Mononuclear cell (primary cell): ENCODE measurements at regions not wholly inside any gene's neighbourhood (a gene's known extent, or its start where the extent isn't known, plus 50 kb on each side); places are given as distances from the start of the nearest gene placed in this dataset.
"Not testable (repeated sequence)": the region's sequence is repeated elsewhere in the genome, so short reads cannot be mapped to it uniquely, and the experiment has no call there.

Source experiments
- H3K27me3 ChIP-seq: 2 replicates; pipeline ENCODE4 v1.6.0; 2011; ENCODE audit warnings: low read length, control low read depth; ENCODE audit not compliant: insufficient read depth
- H3K4me1 ChIP-seq: 2 replicates; pipeline ENCODE4 v1.5.1; 2011; ENCODE audit warnings: mild to moderate bottlenecking, low read length, control low read depth; ENCODE audit not compliant: insufficient read depth
- H3K4me3 ChIP-seq: 2 replicates; pipeline ENCODE4 v1.5.1; 2011; ENCODE audit warnings: mild to moderate bottlenecking, low read length, moderate library complexity
- H3K9me3 ChIP-seq: 2 replicates; pipeline ENCODE4 v1.5.1; 2011; ENCODE audit warnings: low read depth, mild to moderate bottlenecking, control low read depth, low read length

DNA sequence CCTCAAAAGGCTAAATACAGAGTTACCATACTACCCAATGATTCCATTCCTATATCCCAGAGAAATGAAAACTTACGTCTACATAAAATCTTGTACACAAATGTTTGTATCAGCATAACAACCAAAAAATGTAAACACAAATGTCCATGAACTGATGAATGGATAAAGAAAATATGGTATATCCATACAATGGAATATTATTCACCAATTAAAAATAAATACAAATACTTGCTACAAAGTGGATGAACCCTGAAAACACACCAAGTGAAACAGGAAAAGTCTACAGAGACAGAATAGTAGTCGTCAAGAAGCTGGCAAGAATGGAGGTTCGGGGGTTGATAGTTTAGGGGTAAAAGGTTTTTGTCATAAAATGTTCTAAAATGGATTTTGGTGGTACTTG, 54.0 kb upstream of the ANKRD28 start:
- H3K4me3 ChIP-seq = no peak overlapping the region

DNA sequence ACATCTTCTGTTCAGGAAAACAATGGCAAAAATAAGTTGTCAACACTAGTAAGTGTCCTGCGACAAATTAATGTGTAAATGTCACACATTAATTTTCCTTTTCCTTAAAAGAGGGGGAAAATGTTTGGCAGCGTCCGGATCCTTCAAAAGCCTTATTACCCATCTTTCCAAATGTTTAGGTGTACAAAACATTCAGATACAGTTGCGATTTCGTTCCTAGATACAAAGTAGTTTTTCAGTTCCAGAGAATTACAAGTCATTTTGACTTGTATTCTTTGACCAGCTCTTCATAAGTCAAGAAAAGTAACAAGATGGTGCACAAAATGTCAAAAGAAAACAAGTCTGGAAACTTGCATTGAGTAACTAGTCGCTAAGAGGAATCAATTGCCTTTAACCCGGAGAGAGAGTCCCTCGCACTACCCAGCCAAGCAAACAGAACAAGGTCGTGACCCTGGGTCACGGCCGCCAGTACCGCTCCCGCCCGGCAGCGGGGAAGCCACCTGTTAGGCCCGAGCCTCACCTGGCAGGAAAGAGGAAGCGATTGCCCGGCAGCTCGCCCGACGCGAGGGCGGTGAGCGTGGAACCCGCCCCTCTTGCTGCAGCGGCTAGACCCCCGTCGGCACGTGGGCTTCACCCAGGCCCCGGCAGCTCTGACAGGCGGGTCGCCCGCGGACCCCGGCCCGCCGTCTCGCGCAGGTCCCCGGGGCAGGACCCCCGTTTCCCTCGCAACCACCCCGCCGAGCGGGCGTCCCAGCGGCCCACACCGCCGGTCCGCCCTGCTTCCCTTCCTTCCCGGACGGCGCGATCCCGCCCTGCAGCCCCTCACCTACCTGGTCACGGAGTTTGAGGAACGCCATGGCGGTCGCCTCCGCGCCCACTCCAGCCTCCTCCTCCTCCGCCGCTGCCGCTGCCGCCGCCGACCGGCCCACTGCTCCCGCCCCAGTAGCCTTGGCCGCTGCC, 61.0 kb upstream of the ANKRD28 start:
- Histone ChIP-seq H3K27me3 (no peaks in the 10 kb centered on the region), H3K4me3 (peak overlapping the region; percentile 66), H3K9me3 (no peaks in the 10 kb centered on the region), H3K4me1 (peaks cover 15% of the 10 kb centered on the region)

More for the DNA sequence above, 54.0 kb upstream of the ANKRD28 start:
- Histone ChIP-seq H3K4me1 (no peaks in the 10 kb centered on the region), H3K27me3 (no peaks in the 10 kb centered on the region), H3K9me3 (no peaks in the 10 kb centered on the region)

GRCh38 chr3:15859507-15860013, 61.8 kb upstream of the ANKRD28 start:
- peak overlapping the region; percentile 66 for H3K4me3 ChIP-seq
- no peaks in the 10 kb centered on the region for H3K27me3 ChIP-seq

DNA sequence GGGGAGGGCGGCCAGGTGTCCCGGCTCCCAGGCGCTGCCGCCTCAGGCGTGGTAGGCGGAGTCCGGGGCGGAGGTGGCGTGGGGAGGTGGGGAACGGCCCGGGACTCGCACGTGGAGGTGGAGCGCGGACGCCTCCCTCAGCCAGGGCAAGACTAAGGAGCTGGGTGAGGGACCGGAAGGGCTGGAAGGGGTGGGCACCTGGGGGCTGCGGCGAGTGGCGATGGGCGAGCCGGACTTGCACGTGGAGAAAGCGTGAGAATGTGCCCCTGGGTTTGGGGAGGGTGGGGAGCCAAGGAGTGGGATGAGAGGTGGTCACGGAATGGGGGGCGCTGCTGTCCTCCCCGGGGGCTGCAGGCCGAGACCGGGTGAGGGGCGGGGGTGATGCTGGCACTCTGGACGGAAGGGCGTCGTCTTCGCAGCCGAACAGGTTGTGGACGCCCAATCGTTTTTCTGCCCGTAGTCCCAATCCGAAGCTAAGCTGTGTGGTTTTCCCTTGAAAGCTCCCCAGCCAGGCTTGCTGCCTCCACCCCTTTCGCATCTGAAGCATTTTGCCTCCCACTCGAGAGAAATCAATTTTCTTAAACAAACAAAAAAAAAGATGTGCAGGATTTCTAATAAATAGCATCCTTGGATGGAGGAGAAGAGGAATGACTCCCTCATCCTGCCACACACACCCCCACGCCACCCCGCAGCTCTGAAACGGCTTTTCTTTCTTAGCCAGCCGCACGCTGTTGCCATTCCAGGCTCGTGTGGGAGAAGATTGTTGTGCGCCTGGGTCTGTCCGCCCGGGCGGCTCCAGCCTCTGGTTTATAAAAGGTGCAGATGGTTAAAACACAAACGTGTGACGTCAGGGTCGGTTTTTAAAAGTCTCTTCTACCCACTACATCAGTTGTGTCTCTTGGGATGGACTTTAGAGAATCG, 62.5 kb upstream of the ANKRD28 start:
- Histone ChIP-seq H3K4me3 (peak overlapping the region; percentile 66), H3K9me3 (no peaks in the 10 kb centered on the region), H3K27me3 (no peaks in the 10 kb centered on the region), H3K4me1 (peaks cover 15% of the 10 kb centered on the region)

More at GRCh38 chr3:15859507-15860013, 61.8 kb upstream of the ANKRD28 start:
- Histone ChIP-seq H3K9me3 (no peaks in the 10 kb centered on the region), H3K4me1 (peaks cover 15% of the 10 kb centered on the region)

- Histone ChIP-seq H3K4me3 (no peak overlapping the region), H3K27me3 (no peaks in the 10 kb centered on the region), H3K4me1 (peaks cover 15% of the 10 kb centered on the region), H3K9me3 (no peaks in the 10 kb centered on the region)
Measured at GRCh38 chr3:15861163-15861562, 63.4 kb upstream of the ANKRD28 start.

DNA sequence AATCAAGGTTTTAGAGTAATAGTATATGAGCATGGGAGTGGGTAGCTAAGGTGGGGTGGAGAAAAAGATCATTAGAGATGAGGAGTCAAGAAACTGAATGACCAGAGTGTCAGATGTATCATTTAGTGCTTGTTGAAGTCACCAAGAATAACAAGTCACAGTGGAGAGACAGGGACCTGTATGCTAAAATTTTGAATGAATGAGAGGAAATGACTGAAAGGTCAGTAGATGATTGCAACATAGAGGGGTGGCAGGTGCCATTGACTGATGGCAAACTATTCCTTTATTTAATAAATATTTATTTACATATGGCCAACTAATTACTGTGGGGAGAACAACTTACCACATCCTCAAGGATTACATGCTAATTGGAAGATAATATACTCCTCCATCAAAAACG, 75.0 kb upstream of the ANKRD28 start:
- H3K4me3 ChIP-seq = no peak overlapping the region
- no peaks in the 10 kb centered on the region for H3K27me3 ChIP-seq
- H3K9me3 ChIP-seq = no peaks in the 10 kb centered on the region
- no peaks in the 10 kb centered on the region for H3K4me1 ChIP-seq

GRCh38 chr3:15873415-15873814, 75.6 kb upstream of the ANKRD28 start:
- no peaks in the 10 kb centered on the region for H3K4me1 ChIP-seq
- no peaks in the 10 kb centered on the region for H3K9me3 ChIP-seq
- no peaks in the 10 kb centered on the region for H3K27me3 ChIP-seq
- no peak overlapping the region for H3K4me3 ChIP-seq

DNA sequence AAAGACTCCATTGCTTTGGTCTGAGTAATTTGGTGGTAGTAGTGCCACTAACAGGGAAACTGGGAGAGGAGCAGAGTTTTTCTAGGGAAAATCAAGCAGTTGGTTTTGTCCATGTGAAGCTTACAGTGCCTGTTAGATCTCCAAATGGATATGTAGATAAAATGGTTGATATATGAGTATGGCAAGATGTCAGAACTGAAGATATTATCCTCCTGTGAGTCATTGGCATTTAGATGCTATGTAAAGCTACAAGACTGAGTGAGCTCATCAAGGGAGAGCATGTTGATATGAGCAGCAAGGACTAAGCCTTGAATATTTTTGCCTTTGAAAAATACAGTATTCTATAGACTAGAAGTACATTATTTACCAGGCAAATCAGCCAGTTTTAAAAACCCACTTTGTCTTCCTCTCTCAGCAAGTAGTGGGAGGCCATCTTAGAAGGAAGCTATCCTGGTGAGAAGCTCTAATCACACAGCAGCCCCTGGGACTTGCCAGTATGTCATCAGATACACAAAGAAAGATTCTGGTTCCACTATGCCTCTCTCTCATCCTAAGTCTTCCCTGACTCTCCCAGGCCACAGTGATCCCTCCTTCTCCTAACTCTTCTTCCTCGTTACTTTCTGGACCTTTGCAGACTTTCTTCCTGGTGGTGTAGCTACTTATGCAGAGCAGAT, 77.4 kb upstream of the ANKRD28 start:
- H3K9me3 ChIP-seq = no peaks in the 10 kb centered on the region
- no peaks in the 10 kb centered on the region for H3K27me3 ChIP-seq
- H3K4me3 ChIP-seq = no peak overlapping the region

GRCh38 chr3:15876669-15877068, 78.9 kb upstream of the ANKRD28 start:
- Histone ChIP-seq H3K4me1 (no peaks in the 10 kb centered on the region), H3K9me3 (no peaks in the 10 kb centered on the region), H3K27me3 (no peaks in the 10 kb centered on the region), H3K4me3 (no peak overlapping the region)

More for the DNA sequence above, 77.4 kb upstream of the ANKRD28 start:
- no peaks in the 10 kb centered on the region for H3K4me1 ChIP-seq

DNA sequence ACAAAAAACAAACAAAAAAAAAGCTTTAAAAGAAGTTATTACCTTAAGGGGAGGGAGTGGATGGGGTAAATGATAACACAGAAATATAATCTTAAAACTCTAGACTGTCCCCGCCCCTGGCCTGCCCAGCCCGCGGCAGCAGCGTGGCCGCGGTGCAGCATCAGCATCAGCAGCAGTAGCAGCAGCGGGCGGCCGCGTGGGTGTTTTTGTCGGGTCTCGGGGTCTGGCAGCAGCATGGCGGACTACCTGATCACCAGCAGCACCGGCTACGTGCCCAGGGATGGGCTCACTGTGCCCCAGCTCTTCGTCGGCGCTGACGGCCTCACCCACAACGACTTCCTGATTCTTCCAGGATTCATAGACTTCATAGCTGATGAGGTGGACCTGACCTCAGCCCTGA, 80.0 kb upstream of the ANKRD28 start:
- Histone ChIP-seq H3K4me3 (no peak overlapping the region), H3K4me1 (no peaks in the 10 kb centered on the region), H3K9me3 (no peaks in the 10 kb centered on the region), H3K27me3 (no peaks in the 10 kb centered on the region)

DNA sequence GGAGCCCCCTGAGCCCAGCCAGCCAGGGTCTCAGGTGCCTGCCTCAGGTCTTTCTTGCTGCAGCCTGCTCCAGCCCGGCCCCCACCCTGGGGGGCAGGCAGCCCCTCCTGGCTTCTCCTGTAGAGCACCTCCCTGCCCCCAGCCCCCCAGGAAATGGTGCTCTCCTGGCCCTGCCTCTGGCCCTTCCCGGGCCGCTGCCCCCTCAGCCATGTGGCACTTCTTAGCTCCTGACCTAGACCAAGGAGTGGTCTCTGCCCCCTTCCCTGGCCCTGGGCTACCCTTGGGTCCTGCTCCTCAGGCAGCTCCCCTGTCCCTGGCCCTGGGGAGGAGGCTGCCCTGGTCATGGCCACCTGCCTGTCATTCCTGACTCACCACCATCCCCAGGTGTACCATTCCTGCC, 82.0 kb upstream of the ANKRD28 start:
- H3K27me3 ChIP-seq, H3K9me3 ChIP-seq, H3K4me3 ChIP-seq, H3K4me1 ChIP-seq: not testable (repeated sequence)

- Histone ChIP-seq H3K27me3 (no peaks in the 10 kb centered on the region), H3K9me3 (no peaks in the 10 kb centered on the region), H3K4me3 (no peak overlapping the region), H3K4me1 (no peaks in the 10 kb centered on the region)
Measured at GRCh38 chr3:15882577-15882976, 84.8 kb upstream of the ANKRD28 start.

DNA sequence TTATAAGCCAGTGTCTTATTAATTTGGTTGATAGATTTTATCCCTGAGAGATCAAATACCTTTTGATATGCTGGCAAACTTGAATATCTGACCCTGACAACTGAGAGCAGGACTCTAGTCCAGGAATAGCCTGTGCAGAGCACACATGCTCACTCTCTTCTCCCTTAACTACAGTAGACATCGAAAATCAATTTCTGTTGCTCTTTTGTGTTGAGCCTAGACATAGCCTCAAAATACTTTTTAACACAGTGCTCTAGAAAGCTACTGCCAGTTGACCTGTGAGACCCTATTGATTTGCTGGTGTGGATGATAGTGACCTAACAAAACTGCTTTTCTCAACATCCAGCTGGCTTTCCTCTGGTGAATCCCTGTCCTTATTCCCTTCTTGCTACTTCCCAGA, 86.4 kb upstream of the ANKRD28 start:
- no peaks in the 10 kb centered on the region for H3K27me3 ChIP-seq
- H3K4me1 ChIP-seq = no peaks in the 10 kb centered on the region
- no peaks in the 10 kb centered on the region for H3K9me3 ChIP-seq
- no peak overlapping the region for H3K4me3 ChIP-seq

- Histone ChIP-seq H3K4me3 (no peak overlapping the region), H3K4me1 (no peaks in the 10 kb centered on the region), H3K9me3 (no peaks in the 10 kb centered on the region), H3K27me3 (no peaks in the 10 kb centered on the region)
Measured at GRCh38 chr3:15886521-15886920, 88.7 kb upstream of the ANKRD28 start.
